SU-DHL-6 (cell line): ENCODE measurements at regions not wholly inside any gene's neighbourhood (a gene's known extent, or its start where the extent isn't known, plus 50 kb on each side); places are given as distances from the start of the nearest gene placed in this dataset.

ENCODE experiments used
- H2AFZ ChIP-seq: fragments of 200-600 bp; sonication (generic); 2 replicates; pipeline ENCODE4 v1.6.1; 2014; ENCODE audit warnings: low read depth, mild to moderate bottlenecking, moderate library complexity, mixed read lengths, antibody characterized with exemption, low read length; ENCODE audit not compliant: severe bottlenecking
- H3F3A ChIP-seq: fragments of 200-600 bp; shearing (Covaris generic); 2 replicates; pipeline ENCODE4 v1.6.0; 2016; ENCODE audit warnings: antibody characterized with exemption, mild to moderate bottlenecking; ENCODE audit not compliant: insufficient read depth
- H3K27ac ChIP-seq: fragments of 200-600 bp; sonication (generic); 2 replicates; pipeline ENCODE4 v1.5.1; 2016; ENCODE audit warnings: low read depth, mild to moderate bottlenecking, low read length, moderate library complexity, mixed read lengths
- H3K27me3 ChIP-seq: fragments of 200-600 bp; sonication (generic), shearing (Covaris generic); 2 replicates; pipeline ENCODE4 v1.6.0; 2014; ENCODE audit warnings: mild to moderate bottlenecking, low read length
- H3K36me3 ChIP-seq: fragments of 200-600 bp; sonication (generic); 2 replicates; pipeline ENCODE4 v1.6.1; 2014; ENCODE audit warnings: mild to moderate bottlenecking, low read length, mixed read lengths
- H3K4me2 ChIP-seq: fragments of 300-600, 200-600 bp; shearing (Covaris generic), sonication (generic); 2 replicates; pipeline ENCODE4 v1.6.0; 2014; ENCODE audit warnings: low read length, low read depth, mild to moderate bottlenecking; ENCODE audit not compliant: poor library complexity, severe bottlenecking
- H3K4me3 ChIP-seq: fragments of 200-600 bp; sonication (generic); 2 replicates; pipeline ENCODE4 v1.5.1; 2014; ENCODE audit warnings: antibody characterized with exemption, low read length, mild to moderate bottlenecking, mixed read lengths; ENCODE audit not compliant: insufficient read depth, poor library complexity, severe bottlenecking
- H3K79me2 ChIP-seq: fragments of 200-600 bp; sonication (generic); 2 replicates; pipeline ENCODE4 v1.6.1; 2014; ENCODE audit warnings: mild to moderate bottlenecking, low read length, moderate library complexity; ENCODE audit not compliant: insufficient read depth
- H3K9ac ChIP-seq: fragments of 200-600 bp; sonication (generic); 2 replicates; pipeline ENCODE4 v1.7.0; 2014; ENCODE audit warnings: mild to moderate bottlenecking, low read length
- H3K9me2 ChIP-seq: fragments of 200-600 bp; sonication (generic); replicated peaks from 2 replicates; pipeline ENCODE4 v1.6.1; 2014; ENCODE audit warnings: low read length; ENCODE audit not compliant: insufficient read depth
- H3K9me3 ChIP-seq: fragments of 200-600 bp; sonication (generic); 2 replicates; pipeline ENCODE4 v1.6.1; 2014; ENCODE audit warnings: low read length, mixed read lengths; ENCODE audit not compliant: insufficient read depth
- H4K20me1 ChIP-seq: fragments of 200-600 bp; sonication (generic); 2 replicates; pipeline ENCODE4 v1.6.1; 2014; ENCODE audit warnings: low read depth, mild to moderate bottlenecking, antibody characterized with exemption, low read length, moderate library complexity, mixed read lengths
- CTCF ChIP-seq: fragments of 200-600 bp; sonication (generic); IDR thresholded peaks from one replicate; pipeline ENCODE4 v1.5.1; 2017; ENCODE audit warnings: antibody characterized with exemption, mild to moderate bottlenecking, low read length, moderate library complexity; ENCODE audit not compliant: insufficient read depth, poor library complexity, severe bottlenecking
- EZH2phosphoT487 ChIP-seq: fragments of 200-600 bp; sonication (generic), shearing (Covaris generic); conservative IDR thresholded peaks from 2 replicates; pipeline ENCODE4 v1.6.1; 2018; ENCODE audit warnings: mild to moderate bottlenecking, antibody characterized with exemption, low read length, moderate library complexity, mixed read lengths

DNA sequence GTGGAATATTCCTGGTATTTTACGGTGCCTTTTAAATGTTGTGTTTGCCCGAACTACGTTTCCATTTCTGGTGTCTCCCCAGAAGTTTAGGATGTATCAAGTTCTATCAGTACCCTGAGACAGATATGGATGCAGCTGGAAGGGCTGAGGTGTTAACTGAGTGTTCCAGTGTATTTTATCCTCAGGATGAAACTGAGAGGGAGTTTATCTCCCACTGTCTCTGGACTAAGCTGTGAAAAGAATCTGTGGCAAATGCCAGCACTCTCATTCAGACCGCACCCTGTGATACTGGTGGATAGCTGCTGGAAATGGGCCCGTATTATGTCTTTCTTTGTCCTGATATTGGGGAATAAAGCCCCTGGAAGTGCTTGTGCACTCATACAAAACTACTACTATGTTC is 887.2 kb upstream of the TYRP1 start:
- Histone ChIP-seq H4K20me1 (no peaks in the 10 kb centered on the region), H3K4me3 (no peak overlapping the region), H3K9me3 (0 out of 2 replicates have a peak, but pooled peaks cover 5% of the 10 kb centered on the region), H3K4me2 (no peak overlapping the region), H3K9ac (no peak overlapping the region), H3K9me2 (0 out of 2 replicates have a peak, but pooled peaks cover 6% of the 10 kb centered on the region), H3K36me3 (no peaks in the 10 kb centered on the region), H3K27me3 (no peaks in the 10 kb centered on the region), H3K27ac (no peak overlapping the region), H3K79me2 (no peaks in the 10 kb centered on the region), H2AFZ (no peak overlapping the region), H3F3A (no peaks in the 10 kb centered on the region)
- TF ChIP-seq EZH2phosphoT487: no peak
- TF ChIP-seq CTCF: no peak

DNA sequence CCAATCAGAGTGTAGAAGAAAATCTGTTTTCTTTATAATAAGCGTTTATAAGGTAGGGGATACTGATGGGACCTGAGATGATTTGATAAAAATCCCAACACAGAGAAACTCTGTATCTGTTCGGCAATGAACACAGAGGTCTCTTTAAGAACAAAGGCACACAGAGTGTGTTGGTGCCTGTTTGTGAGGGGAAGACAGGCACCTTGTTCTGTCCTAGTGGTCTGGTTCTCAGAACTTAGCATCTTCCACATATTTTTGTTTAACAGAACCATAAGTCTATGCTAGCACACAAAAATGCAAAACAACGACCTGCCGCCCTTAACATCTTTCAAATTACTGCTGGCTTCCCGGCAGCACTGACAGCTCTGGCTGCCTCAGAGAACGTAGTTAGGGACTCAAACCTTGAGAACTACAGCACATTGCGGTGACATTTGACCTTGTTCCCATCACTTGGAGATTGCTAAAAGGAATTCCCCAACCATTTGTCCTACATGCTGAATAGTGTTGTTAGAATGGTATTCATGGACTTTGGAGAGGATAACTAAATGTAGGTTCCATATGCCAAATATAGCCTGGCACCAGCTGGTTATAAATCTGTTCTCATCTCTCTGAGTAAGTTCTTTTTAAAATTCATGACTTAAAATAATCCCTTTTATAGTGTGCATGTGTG is 871.7 kb upstream of the TYRP1 start:
- Histone ChIP-seq H3K27ac (no peak overlapping the region), H2AFZ (no peak overlapping the region), H3K79me2 (no peaks in the 10 kb centered on the region), H3K9me2 (0 out of 2 replicates have a peak, but pooled peaks cover 2% of the 10 kb centered on the region), H3F3A (no peaks in the 10 kb centered on the region), H3K9me3 (no peaks in the 10 kb centered on the region), H4K20me1 (no peaks in the 10 kb centered on the region), H3K9ac (no peak overlapping the region), H3K36me3 (no peaks in the 10 kb centered on the region), H3K27me3 (no peaks in the 10 kb centered on the region), H3K4me2 (no peak overlapping the region), H3K4me3 (no peak overlapping the region)
- TF ChIP-seq CTCF: no peak
- TF ChIP-seq EZH2phosphoT487: no peak

GRCh38 chr9:11828201-11828600 is 865.0 kb upstream of the TYRP1 start:
- no peaks in the 10 kb centered on the region for H3F3A ChIP-seq
- no peaks in the 10 kb centered on the region for H3K36me3 ChIP-seq
- no peak overlapping the region for H3K9ac ChIP-seq
- H3K27ac ChIP-seq: no peak overlapping the region
- no peak overlapping the region for H3K4me2 ChIP-seq
- no peak overlapping the region for H3K4me3 ChIP-seq
- no peaks in the 10 kb centered on the region for H3K79me2 ChIP-seq
- H3K9me2 ChIP-seq: no peaks in the 10 kb centered on the region
- no peaks in the 10 kb centered on the region for H3K27me3 ChIP-seq
- no peak overlapping the region for H2AFZ ChIP-seq
- no peak for TF ChIP-seq EZH2phosphoT487
- H3K9me3 ChIP-seq: no peaks in the 10 kb centered on the region
- H4K20me1 ChIP-seq: no peaks in the 10 kb centered on the region

GRCh38 chr9:11833056-11833455 is 860.1 kb upstream of the TYRP1 start:
- Histone ChIP-seq H3K9me2 (no peaks in the 10 kb centered on the region), H3K27ac (no peak overlapping the region), H4K20me1 (no peaks in the 10 kb centered on the region), H3K27me3 (no peaks in the 10 kb centered on the region), H2AFZ (no peak overlapping the region), H3K9me3 (peaks cover 16% of the 10 kb centered on the region; the same call in 1 of the 2 replicates), H3K9ac (no peak overlapping the region), H3F3A (no peaks in the 10 kb centered on the region), H3K4me2 (no peak overlapping the region), H3K4me3 (no peak overlapping the region), H3K36me3 (no peaks in the 10 kb centered on the region), H3K79me2 (no peaks in the 10 kb centered on the region)
- no peak for TF ChIP-seq EZH2phosphoT487
- TF ChIP-seq CTCF: no peak
